H1 (cell line): ENCODE measurements at regions not wholly inside any gene's neighbourhood (a gene's known extent, or its start where the extent isn't known, plus 50 kb on each side); places are given as distances from the start of the nearest gene placed in this dataset.
A peak's percentile ranks its signal among the peaks of the same experiment; 100 is the strongest.

ENCODE experiments used
- CTCF ChIA-PET: fragments of 300-600 bp; sonication (Branson Sonifier 250); formaldehyde crosslinking; loops from one replicate; lab custom pipeline; 2021; ENCODE audit not compliant: partially characterized antibody; lab: Charles Lee
- POLR2A ChIA-PET: fragments of 300-600 bp; sonication (Branson Sonifier 250); formaldehyde crosslinking; loops from one replicate; lab custom pipeline; 2021; ENCODE audit warnings: inconsistent platforms; ENCODE audit not compliant: partially characterized antibody; lab: Charles Lee
- DNase-seq, 2 experiments: peaks; one replicate each; pipeline versions ENCODE4 v3.0.0 to v3.0.0-alpha.2; 2010 to 2022; ENCODE audit warnings: low spot score in 2 of 2, low read depth in 1 of 2, mixed read lengths in 1 of 2
- FAIRE-seq: peaks from 2 replicates; lab custom pipeline; 2011; peaks lifted over from hg19 to GRCh38; lab: Jason Lieb, UNC
- H2AFZ ChIP-seq: 2 replicates; pipeline ENCODE4 v1.8.1; 2012; ENCODE audit warnings: low read length, inconsistent platforms
- H2AK5ac ChIP-seq: 2 replicates; pipeline ENCODE4 v1.6.1; 2013; ENCODE audit warnings: low read depth, low read length
- H2BK120ac ChIP-seq: replicated peaks from 2 replicates; pipeline ENCODE3; 2013; ENCODE audit warnings: low read depth, low read length, inconsistent platforms
- H2BK12ac ChIP-seq: 2 replicates; pipeline ENCODE4 v1.6.1; 2013; ENCODE audit warnings: low read depth, low read length
- H2BK15ac ChIP-seq: 2 replicates; pipeline ENCODE4 v1.6.1; 2013; ENCODE audit warnings: low read length
- H2BK20ac ChIP-seq: 2 replicates; pipeline ENCODE4 v1.6.1; 2013; ENCODE audit warnings: low read length
- H2BK5ac ChIP-seq: 2 replicates; pipeline ENCODE4 v1.6.1; 2013; ENCODE audit warnings: low read depth, low read length
- H3K14ac ChIP-seq: 2 replicates; pipeline ENCODE4 v1.6.1; 2013; ENCODE audit warnings: inconsistent platforms; ENCODE audit not compliant: insufficient read length
- H3K18ac ChIP-seq: 2 replicates; pipeline ENCODE4 v1.6.1; 2013; ENCODE audit warnings: low read length; ENCODE audit errors: extremely low read depth
- H3K23ac ChIP-seq: 2 replicates; pipeline ENCODE4 v1.6.1; 2013; ENCODE audit warnings: inconsistent platforms; ENCODE audit not compliant: insufficient read length
- H3K23me2 ChIP-seq: 2 replicates; pipeline ENCODE4 v1.6.1; 2013; ENCODE audit warnings: low read depth, low read length
- H3K27ac ChIP-seq: 2 replicates; pipeline ENCODE4 v1.6.1; 2011; ENCODE audit warnings: low read depth, low read length, inconsistent platforms
- H3K27me3 ChIP-seq, 4 experiments: replicated peaks in 1 of 4; 1 replicate in 1 of 4; 2 replicates in 3 of 4; pipeline versions ENCODE4 v1.6.1 to v1.8.1; 2011 to 2013; ENCODE audit warnings: low read length in 3 of 4, mild to moderate bottlenecking in 3 of 4, inconsistent platforms in 2 of 4, mixed read lengths in 2 of 4, moderate library complexity in 1 of 4; ENCODE audit not compliant: control insufficient read depth in 3 of 4, insufficient read depth in 3 of 4; ENCODE audit errors: extremely low read depth in 1 of 4
- H3K36me3 ChIP-seq, 4 experiments: 2 replicates each; pipeline versions ENCODE4 v1.6.1 to v1.8.1; 2011 to 2013; ENCODE audit warnings: mild to moderate bottlenecking in 4 of 4, low read length in 3 of 4, moderate library complexity in 2 of 4, control low read depth in 1 of 4, inconsistent platforms in 1 of 4; ENCODE audit not compliant: insufficient read depth in 4 of 4, control insufficient read depth in 2 of 4
- H3K4ac ChIP-seq: replicated peaks from 2 replicates; pipeline ENCODE3; 2013; ENCODE audit warnings: low read length, low read depth, mixed read lengths, inconsistent platforms; ENCODE audit not compliant: insufficient read length
- H3K4me1 ChIP-seq, 4 experiments: replicated peaks in 1 of 4; 1 replicate in 1 of 4; 2 replicates in 3 of 4; pipeline versions ENCODE4 v1.6.1 to v1.8.1; 2011 to 2013; ENCODE audit warnings: low read length in 3 of 4, inconsistent platforms in 2 of 4, mixed read lengths in 1 of 4; ENCODE audit not compliant: insufficient read depth in 4 of 4, control insufficient read depth in 3 of 4
- H3K4me2 ChIP-seq, 2 experiments: 2 replicates each; pipeline versions ENCODE4 v1.6.1 to v1.8.1; 2011 to 2013; ENCODE audit warnings: low read depth in 2 of 2, low read length in 2 of 2, control low read depth in 1 of 2, inconsistent platforms in 1 of 2, mild to moderate bottlenecking in 1 of 2; ENCODE audit not compliant: insufficient read depth in 1 of 2
- H3K4me3 ChIP-seq, 4 experiments: fragments of 200-600, 300-600 bp in 1 of 4; sonication (generic), shearing (Covaris generic), sonication (Bioruptor Twin) in 1 of 4; 2 replicates each; pipeline versions ENCODE4 v1.5.1 to v1.8.1; 2011 to 2016; ENCODE audit warnings: low read length in 4 of 4, low read depth in 3 of 4, control low read depth in 2 of 4, inconsistent platforms in 2 of 4, mild to moderate bottlenecking in 2 of 4, mixed read lengths in 1 of 4, moderate library complexity in 1 of 4; ENCODE audit not compliant: insufficient read depth in 2 of 4; ENCODE audit errors: extremely low read depth in 1 of 4
- H3K56ac ChIP-seq: replicated peaks from 2 replicates; pipeline ENCODE3; 2013; ENCODE audit warnings: low read depth, mild to moderate bottlenecking, mixed read lengths, low read length, inconsistent platforms; ENCODE audit not compliant: insufficient read length
- H3K79me1 ChIP-seq: 2 replicates; pipeline ENCODE4 v1.6.1; 2013; ENCODE audit warnings: low read depth, low read length, control low read depth
- H3K79me2 ChIP-seq, 2 experiments: 2 replicates each; pipeline versions ENCODE4 v1.6.1 to v1.8.1; 2012 to 2013; ENCODE audit warnings: low read length in 2 of 2, mild to moderate bottlenecking in 2 of 2, inconsistent platforms in 1 of 2; ENCODE audit not compliant: insufficient read depth in 2 of 2, control insufficient read depth in 1 of 2
- H3K9ac ChIP-seq, 4 experiments: replicated peaks in 1 of 4; 1 replicate in 1 of 4; 2 replicates in 3 of 4; pipeline versions ENCODE4 v1.6.1 to v1.8.1; 2011 to 2013; ENCODE audit warnings: low read depth in 3 of 4, low read length in 3 of 4, control low read depth in 2 of 4, mild to moderate bottlenecking in 2 of 4, moderate library complexity in 2 of 4, inconsistent platforms in 1 of 4; ENCODE audit errors: extremely low read depth in 1 of 4
- H3K9me3 ChIP-seq, 2 experiments: 2 replicates each; pipeline versions ENCODE4 v1.6.1 to v1.8.1; 2012 to 2013; ENCODE audit warnings: mild to moderate bottlenecking in 2 of 2, moderate library complexity in 2 of 2, control low read depth in 1 of 2, inconsistent platforms in 1 of 2, low read depth in 1 of 2, low read length in 1 of 2, mixed read lengths in 1 of 2; ENCODE audit not compliant: insufficient read depth in 2 of 2
- H4K20me1 ChIP-seq, 2 experiments: replicated peaks in 1 of 2; 2 replicates each; pipeline versions ENCODE3 to v1.8.1; 2011 to 2013; ENCODE audit warnings: inconsistent platforms in 2 of 2, low read length in 2 of 2, mild to moderate bottlenecking in 1 of 2; ENCODE audit not compliant: insufficient read depth in 2 of 2, control insufficient read depth in 1 of 2
- H4K5ac ChIP-seq: 2 replicates; pipeline ENCODE4 v1.6.1; 2013; ENCODE audit warnings: low read length, low read depth, mixed read lengths, inconsistent platforms; ENCODE audit not compliant: insufficient read length
- H4K8ac ChIP-seq: 2 replicates; pipeline ENCODE4 v1.8.0; 2013; ENCODE audit warnings: mild to moderate bottlenecking, moderate library complexity, low read length, inconsistent platforms; ENCODE audit not compliant: insufficient read depth; ENCODE audit errors: extremely low read depth
- H4K91ac ChIP-seq: replicated peaks from 2 replicates; pipeline ENCODE3; 2013; ENCODE audit warnings: low read length, mixed read lengths, inconsistent platforms; ENCODE audit not compliant: insufficient read length
- WGBS, 2 experiments: shearing (Covaris generic) in 1 of 2; methylation state at CpG; one replicate each; pipeline versions ENCODE4 v1.1.6 to v1.1.7; 2013 to 2015; ENCODE audit warnings: low lambda C conversion rate in 2 of 2, mixed read lengths in 2 of 2, inconsistent platforms in 1 of 2, low coverage in 1 of 2, missing lambda C conversion rate in 1 of 2; ENCODE audit not compliant: insufficient replicate concordance in 2 of 2, insufficient coverage in 1 of 2, insufficient read length in 1 of 2; ENCODE audit errors: extremely low coverage in 1 of 2, missing lambda C conversion rate in 1 of 2; 5-methylcytosine and 5-hydroxymethylcytosine counted together
- TF ChIP-seq, protein P1 (sequence below): IDR thresholded peaks from 2 replicates; pipeline ENCODE4 v1.6.1; 2011; ENCODE audit warnings: low read depth, mild to moderate bottlenecking, low read length; ENCODE audit not compliant: insufficient read depth
- TF ChIP-seq, protein P2 (sequence below): IDR thresholded peaks from 2 replicates; pipeline ENCODE4 v1.6.1; 2012; ENCODE audit warnings: inconsistent platforms

- no peaks in the 10 kb centered on the region for H4K20me1 ChIP-seq
- H3K4me2 ChIP-seq = peak overlapping the region; percentile 71 to 89
- no peak overlapping the region for H2AK5ac ChIP-seq
- H4K91ac ChIP-seq = no peak overlapping the region
- H3K4ac ChIP-seq = no peak overlapping the region
- H2BK5ac ChIP-seq = no peak overlapping the region
- no peak overlapping the region for H3K23ac ChIP-seq
- H3K9me3 ChIP-seq = peaks cover 0 to 3% of the 10 kb centered on the region in 2 experiments; a peak in 1 of 4 replicates
- TF ChIP-seq, protein P1, sequence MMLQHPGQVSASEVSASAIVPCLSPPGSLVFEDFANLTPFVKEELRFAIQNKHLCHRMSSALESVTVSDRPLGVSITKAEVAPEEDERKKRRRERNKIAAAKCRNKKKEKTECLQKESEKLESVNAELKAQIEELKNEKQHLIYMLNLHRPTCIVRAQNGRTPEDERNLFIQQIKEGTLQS = no peak
- TF ChIP-seq, protein P2, sequence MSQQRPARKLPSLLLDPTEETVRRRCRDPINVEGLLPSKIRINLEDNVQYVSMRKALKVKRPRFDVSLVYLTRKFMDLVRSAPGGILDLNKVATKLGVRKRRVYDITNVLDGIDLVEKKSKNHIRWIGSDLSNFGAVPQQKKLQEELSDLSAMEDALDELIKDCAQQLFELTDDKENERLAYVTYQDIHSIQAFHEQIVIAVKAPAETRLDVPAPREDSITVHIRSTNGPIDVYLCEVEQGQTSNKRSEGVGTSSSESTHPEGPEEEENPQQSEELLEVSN = peak; percentile 44; the same call in 1 of the 2 replicates
- DNase-seq (peak in 1 of 2 experiments; percentile 63), FAIRE-seq (no peak)
- peaks cover 0 to 24% (median 16%) of the 10 kb centered on the region in 4 experiments; a peak in 6 of 7 replicates for H3K27me3 ChIP-seq
- peaks cover 2% of the 10 kb centered on the region; the same call in 1 of the 2 replicates for H3K23me2 ChIP-seq
- no peak overlapping the region for H3K27ac ChIP-seq
- no peak overlapping the region for H2BK15ac ChIP-seq
- H3K14ac ChIP-seq = no peak overlapping the region
- H3K18ac ChIP-seq = no peak overlapping the region
- H4K5ac ChIP-seq = no peak overlapping the region
- no peaks in the 10 kb centered on the region for H3K36me3 ChIP-seq
- H4K8ac ChIP-seq = no peak overlapping the region
- WGBS, 2 experiments = 39% methylated on average over 15 of the region's 15 CpGs; no CpG with 5 or more reads in 1 of the 2 experiments
- H3K56ac ChIP-seq = no peak overlapping the region
- ChIA-PET CTCF (interaction anchor here (0.7 to 1.9 kb wide), 10 partner anchors 10 to 104 kb away, joined by 3 to 6 read pairs (median 4); no protein-coding TSS in a partner anchor), POLR2A (no interaction called here)
- H2AFZ ChIP-seq = peak overlapping the region; percentile 30; the same call in 1 of the 2 replicates
- no peak overlapping the region for H2BK20ac ChIP-seq
- no peaks in the 10 kb centered on the region for H3K79me1 ChIP-seq
- H2BK120ac ChIP-seq = no peak overlapping the region
- peaks cover 0 to 7% (median 0%) of the 10 kb centered on the region in 4 experiments; a peak in 2 of 7 replicates for H3K4me1 ChIP-seq
- no peak overlapping the region for H3K9ac ChIP-seq
- H3K79me2 ChIP-seq = no peaks in the 10 kb centered on the region
- no peak overlapping the region; the same call in 1 of the 2 replicates for H2BK12ac ChIP-seq
- peak overlapping the region; percentile 52 to 66 (median 61); a peak in 5 of 8 replicates for H3K4me3 ChIP-seq
These were observed 248.0 kb upstream of the FOXD3 start for GRCh38 chr1:63074321-63074720.
